CD4-positive, CD25-positive, alpha-beta regulatory T cell (primary cell): ENCODE measurements at regions not wholly inside any gene's neighbourhood (a gene's known extent, or its start where the extent isn't known, plus 50 kb on each side); places are given as distances from the start of the nearest gene placed in this dataset.

ENCODE experiments used
- ATAC-seq, 2 donors: fragments of 150-1000 bp; cut with Tn5 transposase; one replicate each; pipeline ENCODE4 v1.10.0; 2021; ENCODE audit warnings: low read depth in 2 of 2, moderate number of reproducible peaks in 2 of 2, moderate library complexity in 1 of 2
- DNase-seq, 3 donors: peaks; one replicate each; pipeline versions ENCODE4 v3.0.0 to v3.0.0-alpha.2; 2012 to 2022; ENCODE audit warnings: mixed read lengths in 1 of 3
- H3K27ac ChIP-seq: one replicate; pipeline ENCODE4 v1.7.0; 2013; ENCODE audit warnings: mild to moderate bottlenecking, low read length; ENCODE audit not compliant: insufficient read depth, poor library complexity, severe bottlenecking
- H3K27me3 ChIP-seq: one replicate; pipeline ENCODE4 v1.7.0; 2013; ENCODE audit warnings: low read length; ENCODE audit not compliant: control insufficient read depth, insufficient read depth
- H3K36me3 ChIP-seq: one replicate; pipeline ENCODE4 v1.7.0; 2013; ENCODE audit warnings: mild to moderate bottlenecking, low read length, moderate library complexity; ENCODE audit not compliant: control insufficient read depth, insufficient read depth
- H3K4me1 ChIP-seq: 2 replicates; pipeline ENCODE4 v1.7.0; 2013; ENCODE audit warnings: mild to moderate bottlenecking, low read length; ENCODE audit not compliant: insufficient read depth, control insufficient read depth, poor library complexity, severe bottlenecking
- H3K4me3 ChIP-seq: one replicate; pipeline ENCODE4 v1.7.0; 2013; ENCODE audit warnings: low read depth, mild to moderate bottlenecking, low read length, moderate library complexity
- H3K9me3 ChIP-seq, 2 experiments: 1 replicate in 1 of 2; 2 replicates in 1 of 2; pipeline ENCODE4 v1.7.0; 2013; ENCODE audit warnings: low read length in 2 of 2, mild to moderate bottlenecking in 1 of 2, moderate library complexity in 1 of 2; ENCODE audit not compliant: control insufficient read depth in 2 of 2
- H3K27ac Mint-ChIP-seq, 3 donors: one replicate each; pipeline ENCODE4 v1.8.0; 2020 to 2022; ENCODE audit warnings: mild to moderate bottlenecking in 3 of 3, mixed read lengths in 3 of 3, moderate library complexity in 2 of 3
- H3K27me3 Mint-ChIP-seq: one replicate; pipeline ENCODE4 v1.8.0; 2022; ENCODE audit warnings: mild to moderate bottlenecking, mixed read lengths
- H3K36me3 Mint-ChIP-seq: one replicate; pipeline ENCODE4 v1.8.0; 2020; ENCODE audit warnings: mixed read lengths
- H3K4me1 Mint-ChIP-seq, 4 donors: one replicate each; pipeline ENCODE4 v1.8.0; 2020 to 2022; ENCODE audit warnings: mixed read lengths in 4 of 4, mild to moderate bottlenecking in 1 of 4
- H3K4me3 Mint-ChIP-seq, 4 donors: one replicate each; pipeline ENCODE4 v1.8.0; 2020 to 2022; ENCODE audit warnings: mild to moderate bottlenecking in 4 of 4, mixed read lengths in 4 of 4, moderate library complexity in 3 of 4
- H3K9me3 Mint-ChIP-seq, 7 donors: one replicate each; pipeline ENCODE4 v1.8.0; 2020 to 2022; ENCODE audit warnings: mixed read lengths in 7 of 7, mild to moderate bottlenecking in 3 of 7, moderate library complexity in 2 of 7

DNA sequence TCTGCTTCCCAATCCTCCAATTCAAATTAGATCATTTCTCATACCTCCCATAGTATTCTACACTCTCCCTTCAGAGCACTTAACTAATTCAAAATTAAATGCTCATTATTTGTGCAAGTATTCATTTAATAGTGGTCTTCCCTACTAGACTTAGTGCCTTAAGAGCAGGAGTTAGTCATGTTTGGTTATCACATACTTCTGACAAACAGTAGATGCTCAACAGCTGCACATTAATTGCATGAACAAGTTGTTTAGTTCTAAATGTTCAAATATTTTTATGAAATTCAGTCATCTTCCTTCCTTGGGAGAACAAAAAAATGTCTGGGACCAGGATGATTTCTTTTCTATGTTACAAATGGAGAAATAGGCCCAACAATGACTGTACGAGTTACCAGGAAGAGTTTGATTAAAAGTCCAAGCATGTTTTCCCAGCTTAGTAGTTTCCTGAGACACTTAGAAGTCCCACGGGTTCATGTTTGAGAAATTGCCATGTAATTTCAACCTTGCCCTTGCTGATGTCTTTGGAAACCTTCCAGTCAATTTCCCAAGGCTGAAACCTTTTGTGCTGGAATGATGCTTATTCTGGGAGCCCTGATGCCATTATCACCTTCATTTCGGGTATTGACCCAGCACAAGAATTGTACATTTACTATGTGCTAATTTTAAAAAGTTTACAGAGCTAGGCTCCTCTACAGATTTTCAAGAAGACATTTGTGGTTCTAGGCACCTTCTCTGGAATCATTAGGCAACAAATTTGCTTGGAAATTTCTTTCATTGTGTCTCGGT is 437.9 kb upstream of the PLXNA2 start:
- H3K36me3 Mint-ChIP-seq: no peaks in the 10 kb centered on the region

GRCh38 chr1:208682664-208683013 is 438.5 kb upstream of the PLXNA2 start:
- Histone ChIP-seq H3K4me1 (no peaks in the 10 kb centered on the region), H3K27ac (no peak overlapping the region), H3K9me3 (no peaks in the 10 kb centered on the region), H3K36me3 (no peaks in the 10 kb centered on the region), H3K27me3 (no peaks in the 10 kb centered on the region), H3K4me3 (no peak overlapping the region)
- H3K9me3 Mint-ChIP-seq: peaks cover 0 to 6% (median 0%) of the 10 kb centered on the region in 7 donors
- ATAC-seq (no peak), DNase-seq (no peak)
- no peaks in the 10 kb centered on the region for H3K4me1 Mint-ChIP-seq
- H3K36me3 Mint-ChIP-seq: no peaks in the 10 kb centered on the region
- no peak overlapping the region for H3K27ac Mint-ChIP-seq
- peaks cover 9% of the 10 kb centered on the region for H3K27me3 Mint-ChIP-seq
- H3K4me3 Mint-ChIP-seq: no peak overlapping the region

More for the DNA sequence above, 437.9 kb upstream of the PLXNA2 start:
- Histone ChIP-seq H3K27me3 (no peaks in the 10 kb centered on the region), H3K4me1 (no peaks in the 10 kb centered on the region), H3K36me3 (no peaks in the 10 kb centered on the region), H3K9me3 (no peaks in the 10 kb centered on the region), H3K4me3 (no peak overlapping the region), H3K27ac (no peak overlapping the region)
- Mint-ChIP-seq H3K4me1 (no peaks in the 10 kb centered on the region), H3K27ac (no peak overlapping the region), H3K27me3 (peaks cover 9% of the 10 kb centered on the region), H3K9me3 (peaks cover 0 to 6% (median 0%) of the 10 kb centered on the region in 7 donors), H3K4me3 (no peak overlapping the region)
- ATAC-seq: no peak
- DNase-seq: no peak

GRCh38 chr1:208683141-208683540 is 439.0 kb upstream of the PLXNA2 start:
- H3K27me3 ChIP-seq: no peaks in the 10 kb centered on the region
- H3K27me3 Mint-ChIP-seq: peaks cover 5% of the 10 kb centered on the region
- H3K4me3 Mint-ChIP-seq: no peak overlapping the region
- no peaks in the 10 kb centered on the region for H3K36me3 Mint-ChIP-seq
- no peaks in the 10 kb centered on the region for H3K4me1 Mint-ChIP-seq
- H3K27ac ChIP-seq: no peak overlapping the region
- no peak overlapping the region for H3K27ac Mint-ChIP-seq
- no peaks in the 10 kb centered on the region for H3K9me3 ChIP-seq
- ATAC-seq: no peak
- H3K4me3 ChIP-seq: no peak overlapping the region
- no peaks in the 10 kb centered on the region for H3K36me3 ChIP-seq
- no peak for DNase-seq
- H3K9me3 Mint-ChIP-seq: peaks cover 0 to 6% (median 0%) of the 10 kb centered on the region in 7 donors
- no peaks in the 10 kb centered on the region for H3K4me1 ChIP-seq

- H3K36me3 Mint-ChIP-seq: no peaks in the 10 kb centered on the region
- no peak for DNase-seq
- peaks cover 0 to 6% (median 2%) of the 10 kb centered on the region in 7 donors for H3K9me3 Mint-ChIP-seq
Observed at GRCh38 chr1:208684192-208684591, 440.0 kb upstream of the PLXNA2 start.

DNA sequence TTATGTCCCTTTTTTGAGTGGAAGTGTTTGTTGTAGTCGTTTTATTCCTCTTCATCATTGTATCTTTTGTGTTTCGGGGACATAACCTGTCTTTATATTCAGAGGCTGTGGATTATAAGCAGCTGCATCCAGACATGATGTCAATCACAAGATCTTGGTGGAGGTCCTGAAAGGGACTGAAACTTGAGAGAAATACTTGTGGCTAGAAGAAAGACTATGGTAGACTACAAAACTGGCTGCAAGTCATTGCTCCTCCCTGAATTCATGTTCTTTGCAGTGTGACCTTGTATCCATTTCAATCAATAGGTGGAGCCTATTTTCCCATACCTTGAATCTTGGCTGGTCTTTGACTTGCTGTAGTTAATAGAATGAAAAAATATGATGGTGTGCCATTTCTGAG is 442.4 kb upstream of the PLXNA2 start:
- Histone ChIP-seq H3K27me3 (no peaks in the 10 kb centered on the region), H3K27ac (no peak overlapping the region), H3K4me3 (no peak overlapping the region), H3K36me3 (no peaks in the 10 kb centered on the region), H3K4me1 (no peaks in the 10 kb centered on the region), H3K9me3 (no peaks in the 10 kb centered on the region)
- DNase-seq: no peak
- peaks cover 4% of the 10 kb centered on the region for H3K27me3 Mint-ChIP-seq
- H3K27ac Mint-ChIP-seq: no peak overlapping the region
- ATAC-seq: no peak
- H3K36me3 Mint-ChIP-seq: no peaks in the 10 kb centered on the region
- no peak overlapping the region for H3K4me3 Mint-ChIP-seq
- no peaks in the 10 kb centered on the region for H3K4me1 Mint-ChIP-seq
- peaks cover 0 to 6% (median 3%) of the 10 kb centered on the region in 7 donors for H3K9me3 Mint-ChIP-seq

More at GRCh38 chr1:208684192-208684591, 440.0 kb upstream of the PLXNA2 start:
- Histone ChIP-seq H3K4me1 (no peaks in the 10 kb centered on the region), H3K36me3 (no peaks in the 10 kb centered on the region), H3K27ac (no peak overlapping the region), H3K4me3 (no peak overlapping the region), H3K9me3 (no peaks in the 10 kb centered on the region), H3K27me3 (no peaks in the 10 kb centered on the region)
- H3K27ac Mint-ChIP-seq: no peak overlapping the region
- peaks cover 4% of the 10 kb centered on the region for H3K27me3 Mint-ChIP-seq
- no peak overlapping the region for H3K4me3 Mint-ChIP-seq
- no peaks in the 10 kb centered on the region for H3K4me1 Mint-ChIP-seq
- ATAC-seq: no peak

DNA sequence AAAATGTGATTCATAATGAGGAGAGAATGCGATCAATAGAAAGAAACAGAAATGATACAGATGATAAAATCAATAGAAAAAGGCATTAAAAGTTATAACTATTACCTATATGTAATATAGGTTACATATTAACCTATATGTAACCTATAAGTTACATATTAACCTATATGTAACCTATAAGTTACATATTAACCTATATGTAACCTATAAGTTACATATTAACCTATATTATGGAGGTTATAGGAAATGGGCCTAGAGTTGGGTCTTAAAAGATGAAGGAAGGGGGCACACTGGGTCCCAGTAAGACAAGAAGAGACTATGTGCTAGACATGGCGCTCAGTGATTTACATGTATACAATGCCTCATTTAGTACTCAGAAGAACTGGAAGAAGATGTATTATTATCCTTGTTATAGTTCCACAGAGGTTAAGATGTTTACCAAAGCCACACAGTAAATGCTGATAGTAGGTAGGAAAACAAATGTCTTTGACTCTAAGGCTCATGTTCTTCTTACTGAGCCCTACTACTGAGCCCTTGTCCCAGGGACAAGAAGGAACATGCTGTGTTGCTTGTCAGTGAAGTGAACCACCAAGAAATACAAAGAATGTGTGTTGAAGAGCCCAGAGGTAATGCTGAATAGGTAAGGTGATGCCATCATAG is 444.6 kb upstream of the PLXNA2 start:
- ATAC-seq: no peak
- H3K4me1 ChIP-seq: no peaks in the 10 kb centered on the region
- DNase-seq: no peak
- no peaks in the 10 kb centered on the region for H3K36me3 Mint-ChIP-seq
- H3K9me3 Mint-ChIP-seq: peaks cover 0 to 7% (median 1%) of the 10 kb centered on the region in 7 donors
- no peak overlapping the region for H3K4me3 Mint-ChIP-seq
- no peaks in the 10 kb centered on the region for H3K27me3 Mint-ChIP-seq
- no peaks in the 10 kb centered on the region for H3K27me3 ChIP-seq
- no peaks in the 10 kb centered on the region for H3K36me3 ChIP-seq
- no peaks in the 10 kb centered on the region for H3K9me3 ChIP-seq
- H3K4me1 Mint-ChIP-seq: no peaks in the 10 kb centered on the region
- no peak overlapping the region for H3K4me3 ChIP-seq
- H3K27ac ChIP-seq: no peak overlapping the region
- no peak overlapping the region for H3K27ac Mint-ChIP-seq

DNA sequence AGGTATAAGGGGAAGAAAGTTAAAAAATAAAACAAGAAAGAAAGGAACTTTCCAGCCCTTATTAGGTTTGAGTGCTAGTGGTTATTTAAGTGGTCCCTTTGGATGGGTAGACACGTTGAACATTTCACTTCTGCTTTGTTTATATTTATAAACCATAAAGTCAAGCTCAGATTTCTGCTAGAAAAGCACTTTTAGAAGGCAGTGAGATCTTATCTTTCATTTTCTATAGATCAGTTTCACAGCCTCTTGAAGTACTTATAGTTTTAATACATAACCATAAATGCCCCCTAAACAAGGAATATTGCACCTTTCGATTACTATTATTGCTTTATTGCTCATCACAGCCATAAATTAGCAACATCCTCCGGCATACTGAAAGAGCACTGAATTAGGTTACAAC is 446.8 kb upstream of the PLXNA2 start:
- Mint-ChIP-seq H3K36me3 (no peaks in the 10 kb centered on the region), H3K4me1 (no peaks in the 10 kb centered on the region), H3K27ac (no peak overlapping the region), H3K9me3 (peaks cover 0 to 7% (median 0%) of the 10 kb centered on the region in 7 donors), H3K4me3 (no peak overlapping the region), H3K27me3 (no peaks in the 10 kb centered on the region)
- no peaks in the 10 kb centered on the region for H3K9me3 ChIP-seq
- no peak overlapping the region for H3K27ac ChIP-seq
- ATAC-seq (no peak), DNase-seq (no peak)
- H3K36me3 ChIP-seq: no peaks in the 10 kb centered on the region
- H3K27me3 ChIP-seq: no peaks in the 10 kb centered on the region
- no peak overlapping the region for H3K4me3 ChIP-seq
- no peaks in the 10 kb centered on the region for H3K4me1 ChIP-seq

- no peaks in the 10 kb centered on the region for H3K9me3 ChIP-seq
- no peaks in the 10 kb centered on the region for H3K36me3 ChIP-seq
- peaks cover 0 to 3% (median 0%) of the 10 kb centered on the region in 7 donors for H3K9me3 Mint-ChIP-seq
- no peak overlapping the region for H3K4me3 Mint-ChIP-seq
- no peak for ATAC-seq
- no peaks in the 10 kb centered on the region for H3K4me1 Mint-ChIP-seq
- no peak for DNase-seq
- no peaks in the 10 kb centered on the region for H3K36me3 Mint-ChIP-seq
- no peak overlapping the region for H3K27ac ChIP-seq
- no peak overlapping the region for H3K4me3 ChIP-seq
- no peaks in the 10 kb centered on the region for H3K27me3 ChIP-seq
- no peaks in the 10 kb centered on the region for H3K4me1 ChIP-seq
- H3K27ac Mint-ChIP-seq: no peak overlapping the region
- H3K27me3 Mint-ChIP-seq: no peaks in the 10 kb centered on the region
Observed at GRCh38 chr1:208709981-208710380, 465.8 kb upstream of the PLXNA2 start.
